IMR-90 (cell line): ENCODE measurements at regions not wholly inside any gene's neighbourhood (a gene's known extent, or its start where the extent isn't known, plus 50 kb on each side); places are given as distances from the start of the nearest gene placed in this dataset.

Experiments
- CEBPB ChIP-seq: IDR thresholded peaks from 2 replicates; pipeline ENCODE4 v1.6.1; 2012; ENCODE audit warnings: low read depth, low read length, improper control_type of control experiment
- CTCF ChIP-seq: conservative IDR thresholded peaks from 2 replicates; pipeline ENCODE4 v1.5.1; 2012; ENCODE audit warnings: mild to moderate bottlenecking, low read depth, low read length, improper control_type of control experiment
- FOS ChIP-seq: fragments of 150-350 bp; IDR thresholded peaks from 2 replicates; pipeline ENCODE4 v1.6.1; 2016; ENCODE audit warnings: low read depth, low read length
- MXI1 ChIP-seq: IDR thresholded peaks from 2 replicates; pipeline ENCODE4 v1.6.1; 2012; ENCODE audit warnings: low read depth, mild to moderate bottlenecking, low read length, moderate library complexity, borderline replicate concordance
- POLR2A ChIP-seq: IDR thresholded peaks from 2 replicates; pipeline ENCODE4 v1.6.1; 2012; ENCODE audit warnings: mild to moderate bottlenecking, low read depth, low read length
- RCOR1 ChIP-seq: IDR thresholded peaks from 2 replicates; pipeline ENCODE4 v1.6.1; 2012; ENCODE audit warnings: mild to moderate bottlenecking, low read length, improper control_type of control experiment; ENCODE audit not compliant: insufficient replicate concordance
- RFX5 ChIP-seq: IDR thresholded peaks from 2 replicates; pipeline ENCODE4 v1.8.0; 2012; ENCODE audit warnings: low read depth, mild to moderate bottlenecking, low read length, moderate library complexity
- SMC3 ChIP-seq: fragments of 150-350 bp; IDR thresholded peaks from 2 replicates; pipeline ENCODE4 v1.6.1; 2016; ENCODE audit warnings: low read depth, mild to moderate bottlenecking, antibody characterized with exemption, low read length, moderate library complexity
- USF2 ChIP-seq: fragments of 150-350 bp; IDR thresholded peaks from 2 replicates; pipeline ENCODE4 v1.6.1; 2017; ENCODE audit warnings: mild to moderate bottlenecking, antibody characterized with exemption, low read length, low read depth
- TF ChIP-seq, protein P1 (sequence below): fragments of 150-350 bp; IDR thresholded peaks from 2 replicates; pipeline ENCODE4 v1.6.1; 2016; ENCODE audit warnings: low read depth, mild to moderate bottlenecking, low read length, moderate library complexity, borderline replicate concordance

- no peak for TF ChIP-seq CTCF
- TF ChIP-seq MXI1 = no peak
- TF ChIP-seq USF2 = no peak
- TF ChIP-seq POLR2A = no peak
- TF ChIP-seq RCOR1 = no peak
- TF ChIP-seq, protein P1, sequence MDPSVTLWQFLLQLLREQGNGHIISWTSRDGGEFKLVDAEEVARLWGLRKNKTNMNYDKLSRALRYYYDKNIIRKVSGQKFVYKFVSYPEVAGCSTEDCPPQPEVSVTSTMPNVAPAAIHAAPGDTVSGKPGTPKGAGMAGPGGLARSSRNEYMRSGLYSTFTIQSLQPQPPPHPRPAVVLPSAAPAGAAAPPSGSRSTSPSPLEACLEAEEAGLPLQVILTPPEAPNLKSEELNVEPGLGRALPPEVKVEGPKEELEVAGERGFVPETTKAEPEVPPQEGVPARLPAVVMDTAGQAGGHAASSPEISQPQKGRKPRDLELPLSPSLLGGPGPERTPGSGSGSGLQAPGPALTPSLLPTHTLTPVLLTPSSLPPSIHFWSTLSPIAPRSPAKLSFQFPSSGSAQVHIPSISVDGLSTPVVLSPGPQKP = no peak
- TF ChIP-seq SMC3 = no peak
- no peak for TF ChIP-seq RFX5
- TF ChIP-seq CEBPB = no peak
- TF ChIP-seq FOS = no peak
Observed at GRCh38 chr3:164332831-164333802, 745.2 kb downstream of the SI start.
